Fibroblast of skin of scalp (primary cell): ENCODE measurements at regions not wholly inside any gene's neighbourhood (a gene's known extent, or its start where the extent isn't known, plus 50 kb on each side); places are given as distances from the start of the nearest gene placed in this dataset.

ENCODE experiments used
- DNase-seq: peaks from one replicate; pipeline ENCODE4 v3.0.0-alpha.2; 2013

GRCh38 chr9:108486831-108487230 lies 369.0 kb downstream of the ACTL7B start:
- peak; percentile 50 for DNase-seq

- DNase-seq = no peak
Observed at GRCh38 chr9:108484468-108484867, 371.3 kb downstream of the ACTL7B start.

- no peak for DNase-seq
Observed at GRCh38 chr9:108483676-108484075, 372.1 kb downstream of the ACTL7B start.

- DNase-seq = no peak
Observed at GRCh38 chr9:108479989-108480652, 375.7 kb downstream of the ACTL7B start.

- peak; percentile 91 for DNase-seq
Observed at GRCh38 chr9:108478431-108479332, 377.1 kb downstream of the ACTL7B start.

GRCh38 chr9:108477529-108478006 lies 378.2 kb downstream of the ACTL7B start:
- DNase-seq = peak; percentile 78

GRCh38 chr9:108476574-108476973 lies 379.2 kb downstream of the ACTL7B start:
- peak; percentile 15 for DNase-seq

GRCh38 chr9:108475813-108476212 lies 380.0 kb downstream of the ACTL7B start:
- DNase-seq = no peak

GRCh38 chr9:108474356-108474755 lies 381.4 kb downstream of the ACTL7B start:
- DNase-seq = peak; percentile 25

- peak; percentile 87 for DNase-seq
Observed at GRCh38 chr9:108473209-108474112, 382.3 kb downstream of the ACTL7B start.

GRCh38 chr9:108469654-108470053 lies 386.1 kb downstream of the ACTL7B start:
- peak; percentile 55 for DNase-seq

- DNase-seq = peak; percentile 15
Observed at GRCh38 chr9:108468364-108468763, 387.4 kb downstream of the ACTL7B start.

GRCh38 chr9:108467653-108468324 lies 388.0 kb downstream of the ACTL7B start:
- DNase-seq = no peak

- DNase-seq = no peak
Observed at GRCh38 chr9:108467161-108467560, 388.6 kb downstream of the ACTL7B start.

- no peak for DNase-seq
Observed at GRCh38 chr9:108466304-108466703, 389.5 kb downstream of the ACTL7B start.

GRCh38 chr9:108463932-108464606 lies 391.7 kb downstream of the ACTL7B start:
- no peak for DNase-seq

- no peak for DNase-seq
Observed at GRCh38 chr9:108456903-108457302, 398.9 kb downstream of the ACTL7B start.

- DNase-seq = no peak
Observed at GRCh38 chr9:108445431-108446071, 410.2 kb downstream of the ACTL7B start.

GRCh38 chr9:108444400-108445358 lies 411.1 kb downstream of the ACTL7B start:
- peak; percentile 95 for DNase-seq

- DNase-seq = peak; percentile 86
Observed at GRCh38 chr9:108443741-108444140, 412.0 kb downstream of the ACTL7B start.
